ENCODE measurements at regions not wholly inside any gene's neighbourhood (a gene's known extent, or its start where the extent isn't known, plus 50 kb on each side); places are given as distances from the start of the nearest gene placed in this dataset.

- peak in 1 of 2 donors; percentile 54 for ATAC-seq (ENCODE audit: low FRiP score in 2 of 2)
- WGBS, 2 donors, result 70 to 90% methylated on average over 1 of the region's 1 CpG
Measured at GRCh38 chr5:115402822-115403577, 106.5 kb upstream of the CCDC112 start.

GRCh38 chr5:115402092-115402491 is 105.6 kb upstream of the CCDC112 start:
- WGBS, 2 donors, result 54 to 68% methylated on average over 3 to 4 of the region's 4 CpGs
- Histone ChIP-seq H3K4me1 (no peaks in the 10 kb centered on the region), H3K4me3 (no peak overlapping the region), H3K27me3 (no peaks in the 10 kb centered on the region), H3K27ac (no peak overlapping the region), H3K9me3 (no peaks in the 10 kb centered on the region), H3K36me3 (no peaks in the 10 kb centered on the region)
- TF ChIP-seq POLR2AphosphoS5 (IDR thresholded peaks at IDR 0.05) (no peak), CTCF (IDR thresholded peaks at IDR 0.05) (no peak), POLR2A (IDR thresholded peaks at IDR 0.05) (no peak), EP300 (IDR thresholded peaks at IDR 0.05) (no peak)
- ATAC-seq (ENCODE audit: low FRiP score in 2 of 2), result peak; percentile 12 to 30
- no peak for DNase-seq

More at GRCh38 chr5:115402822-115403577, 106.5 kb upstream of the CCDC112 start:
- H3K4me1 ChIP-seq, result no peaks in the 10 kb centered on the region
- no peaks in the 10 kb centered on the region for H3K36me3 ChIP-seq
- H3K27me3 ChIP-seq, result no peaks in the 10 kb centered on the region
- TF ChIP-seq POLR2AphosphoS5 (IDR thresholded peaks at IDR 0.05) (no peak), CTCF (IDR thresholded peaks at IDR 0.05) (no peak), EP300 (IDR thresholded peaks at IDR 0.05) (no peak), POLR2A (IDR thresholded peaks at IDR 0.05) (no peak)
- no peaks in the 10 kb centered on the region for H3K9me3 ChIP-seq
- DNase-seq, result no peak
- no peak overlapping the region for H3K27ac ChIP-seq
- H3K4me3 ChIP-seq, result no peak overlapping the region

GRCh38 chr5:115398719-115399118 is 102.3 kb upstream of the CCDC112 start:
- Histone ChIP-seq H3K36me3 (no peaks in the 10 kb centered on the region), H3K4me3 (no peak overlapping the region), H3K27ac (no peak overlapping the region), H3K4me1 (peaks cover 0 to under 1% (median 0%) of the 10 kb centered on the region in 4 donors), H3K27me3 (no peaks in the 10 kb centered on the region), H3K9me3 (no peaks in the 10 kb centered on the region)
- WGBS, 2 donors, result 88 to 96% methylated on average over 1 of the region's 1 CpG
- no peak for ATAC-seq (ENCODE audit: low FRiP score in 2 of 2)
- TF ChIP-seq POLR2AphosphoS5 (IDR thresholded peaks at IDR 0.05) (no peak), POLR2A (IDR thresholded peaks at IDR 0.05) (no peak), CTCF (IDR thresholded peaks at IDR 0.05) (no peak), EP300 (IDR thresholded peaks at IDR 0.05) (no peak)
- DNase-seq, result no peak

- 70 to 80% methylated on average over 2 of the region's 2 CpGs for WGBS, 2 donors
- ATAC-seq (ENCODE audit: low FRiP score in 2 of 2), result no peak
- TF ChIP-seq POLR2AphosphoS5 (IDR thresholded peaks at IDR 0.05), result no peak
- TF ChIP-seq CTCF (IDR thresholded peaks at IDR 0.05), result no peak
- TF ChIP-seq EP300 (IDR thresholded peaks at IDR 0.05), result no peak
- no peak for TF ChIP-seq POLR2A (IDR thresholded peaks at IDR 0.05)
- no peaks in the 10 kb centered on the region for H3K36me3 ChIP-seq
- H3K27ac ChIP-seq, result no peak overlapping the region
- no peak overlapping the region for H3K4me3 ChIP-seq
- no peaks in the 10 kb centered on the region for H3K27me3 ChIP-seq
- H3K9me3 ChIP-seq, result no peaks in the 10 kb centered on the region
- peaks cover 0 to 13% (median 0%) of the 10 kb centered on the region in 4 donors for H3K4me1 ChIP-seq
- DNase-seq, result no peak
Measured at GRCh38 chr5:115396688-115397087, 100.2 kb upstream of the CCDC112 start.

GRCh38 chr5:115396081-115396480 is 99.6 kb upstream of the CCDC112 start:
- no peak for ATAC-seq (ENCODE audit: low FRiP score in 2 of 2)
- no peak for TF ChIP-seq POLR2AphosphoS5 (IDR thresholded peaks at IDR 0.05)
- Histone ChIP-seq H3K27ac (no peak overlapping the region), H3K36me3 (no peaks in the 10 kb centered on the region), H3K4me1 (peaks cover 0 to 13% (median 0%) of the 10 kb centered on the region in 4 donors), H3K4me3 (no peak overlapping the region), H3K9me3 (no peaks in the 10 kb centered on the region), H3K27me3 (no peaks in the 10 kb centered on the region)
- no peak for DNase-seq
- 63 to 71% methylated on average over 2 of the region's 2 CpGs for WGBS, 2 donors

All from upper lobe of left lung (tissue), 6 donors.